ENCODE measurements at regions not wholly inside any gene's neighbourhood (a gene's known extent, or its start where the extent isn't known, plus 50 kb on each side); places are given as distances from the start of the nearest gene placed in this dataset.
"Not testable (repeated sequence)": the region's sequence is repeated elsewhere in the genome, so short reads cannot be mapped to it uniquely, and the experiment has no call there.

DNA sequence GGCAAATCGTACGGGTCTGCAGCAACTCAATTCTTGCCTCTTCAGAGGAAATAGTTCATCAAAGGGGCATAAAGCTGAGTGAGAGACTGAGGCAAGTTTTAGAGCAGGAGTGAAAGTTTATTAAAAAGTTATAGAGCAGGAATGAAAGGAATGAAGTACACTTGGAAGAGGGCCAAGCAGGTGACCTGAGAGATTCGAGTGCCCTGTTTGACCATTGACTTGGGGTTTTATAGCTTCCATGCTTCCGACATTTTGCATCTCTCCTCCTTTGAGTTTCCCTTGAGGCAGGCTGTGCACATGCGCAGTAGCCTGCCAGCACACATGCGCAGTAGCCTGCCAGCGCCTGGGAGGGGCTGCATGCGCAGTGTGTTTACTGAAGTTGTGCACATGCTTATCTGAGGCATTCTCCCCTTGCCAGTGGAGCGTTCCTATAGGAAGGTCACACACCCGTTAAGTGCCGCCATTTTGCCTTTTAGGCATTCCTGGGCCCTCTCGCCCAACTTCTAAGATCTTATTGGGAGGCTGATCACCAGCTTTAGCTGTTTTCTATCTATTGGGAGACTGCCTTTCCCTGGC is 265.5 kb upstream of the MGAT5 start:
- DNase-seq (ENCODE audit: low spot score in 2 of 2), result no peak
- no peaks in the 10 kb centered on the region for H3K36me3 ChIP-seq

DNA sequence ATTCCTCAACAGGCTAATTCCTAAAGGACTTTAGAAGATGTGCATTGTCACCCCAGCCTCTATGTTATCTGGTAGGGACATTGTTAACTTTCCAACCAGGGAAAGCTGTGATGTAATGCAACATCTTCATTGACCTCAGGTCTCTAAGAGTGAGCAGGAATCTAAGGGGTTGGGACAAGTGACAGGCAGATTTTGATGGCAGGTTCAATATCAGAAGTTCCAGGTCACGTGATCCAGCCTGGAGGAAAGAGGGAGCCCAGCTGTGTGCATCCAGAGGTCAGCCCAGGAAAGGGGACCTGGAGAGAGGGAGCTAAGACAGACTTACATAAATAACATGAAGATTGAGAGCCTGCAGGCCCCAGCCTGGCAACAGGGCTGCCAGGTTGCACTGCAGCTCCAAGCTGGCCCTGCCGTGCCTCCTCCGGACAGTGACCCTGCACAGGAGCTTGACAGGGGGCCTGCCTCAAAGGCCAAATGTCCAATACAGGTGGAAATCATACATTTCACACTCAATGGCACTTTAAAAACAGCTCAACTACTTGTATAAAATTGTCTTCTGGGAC is 262.2 kb upstream of the MGAT5 start:
- Histone ChIP-seq H3K4me1 (no peaks in the 10 kb centered on the region), H3K27ac (no peak overlapping the region), H3K27me3 (no peaks in the 10 kb centered on the region), H3K4me3 (no peak overlapping the region), H3K36me3 (no peaks in the 10 kb centered on the region), H3K9me3 (no peaks in the 10 kb centered on the region)
- intact Hi-C loops (cut with DNase I), result no loop called here
- TF ChIP-seq, protein P1, sequence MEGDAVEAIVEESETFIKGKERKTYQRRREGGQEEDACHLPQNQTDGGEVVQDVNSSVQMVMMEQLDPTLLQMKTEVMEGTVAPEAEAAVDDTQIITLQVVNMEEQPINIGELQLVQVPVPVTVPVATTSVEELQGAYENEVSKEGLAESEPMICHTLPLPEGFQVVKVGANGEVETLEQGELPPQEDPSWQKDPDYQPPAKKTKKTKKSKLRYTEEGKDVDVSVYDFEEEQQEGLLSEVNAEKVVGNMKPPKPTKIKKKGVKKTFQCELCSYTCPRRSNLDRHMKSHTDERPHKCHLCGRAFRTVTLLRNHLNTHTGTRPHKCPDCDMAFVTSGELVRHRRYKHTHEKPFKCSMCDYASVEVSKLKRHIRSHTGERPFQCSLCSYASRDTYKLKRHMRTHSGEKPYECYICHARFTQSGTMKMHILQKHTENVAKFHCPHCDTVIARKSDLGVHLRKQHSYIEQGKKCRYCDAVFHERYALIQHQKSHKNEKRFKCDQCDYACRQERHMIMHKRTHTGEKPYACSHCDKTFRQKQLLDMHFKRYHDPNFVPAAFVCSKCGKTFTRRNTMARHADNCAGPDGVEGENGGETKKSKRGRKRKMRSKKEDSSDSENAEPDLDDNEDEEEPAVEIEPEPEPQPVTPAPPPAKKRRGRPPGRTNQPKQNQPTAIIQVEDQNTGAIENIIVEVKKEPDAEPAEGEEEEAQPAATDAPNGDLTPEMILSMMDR (IDR thresholded peaks at IDR 0.05), result no peak
- DNase-seq (ENCODE audit: low spot score in 2 of 2), result no peak

More for the DNA sequence above, 265.5 kb upstream of the MGAT5 start:
- H3K9me3 ChIP-seq, result no peaks in the 10 kb centered on the region
- no peaks in the 10 kb centered on the region for H3K27me3 ChIP-seq
- H3K27ac ChIP-seq, result no peak overlapping the region
- no peaks in the 10 kb centered on the region for H3K4me1 ChIP-seq
- TF ChIP-seq, protein P1 (IDR thresholded peaks at IDR 0.05), result no peak
- H3K4me3 ChIP-seq, result no peak overlapping the region
- intact Hi-C loops (cut with DNase I), result no loop called here

DNA sequence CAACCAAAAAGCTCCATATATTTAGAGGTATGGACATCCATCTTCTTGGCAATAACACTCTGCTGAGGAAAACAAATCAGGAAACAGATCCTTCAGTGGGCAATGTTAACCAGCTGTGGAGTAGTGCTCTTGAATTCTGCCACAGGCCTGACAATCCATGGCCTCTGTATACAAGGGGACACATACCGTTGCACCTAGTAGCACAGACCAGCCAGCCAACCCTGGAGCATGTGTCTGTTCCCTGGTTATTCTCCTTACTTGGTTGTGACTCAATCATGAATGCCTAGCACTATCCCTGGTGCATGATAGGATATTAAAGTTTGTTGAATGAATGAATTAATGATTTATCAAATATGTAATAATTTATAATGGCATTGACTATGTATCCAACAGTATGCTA is 261.4 kb upstream of the MGAT5 start:
- H3K9me3 ChIP-seq, result no peaks in the 10 kb centered on the region
- intact Hi-C loops (cut with DNase I), result no loop called here
- no peak overlapping the region for H3K27ac ChIP-seq
- H3K4me1 ChIP-seq, result no peaks in the 10 kb centered on the region
- DNase-seq (ENCODE audit: low spot score in 2 of 2), result no peak
- H3K36me3 ChIP-seq, result no peaks in the 10 kb centered on the region
- no peak overlapping the region for H3K4me3 ChIP-seq
- TF ChIP-seq, protein P1 (IDR thresholded peaks at IDR 0.05), result no peak
- H3K27me3 ChIP-seq, result no peaks in the 10 kb centered on the region

DNA sequence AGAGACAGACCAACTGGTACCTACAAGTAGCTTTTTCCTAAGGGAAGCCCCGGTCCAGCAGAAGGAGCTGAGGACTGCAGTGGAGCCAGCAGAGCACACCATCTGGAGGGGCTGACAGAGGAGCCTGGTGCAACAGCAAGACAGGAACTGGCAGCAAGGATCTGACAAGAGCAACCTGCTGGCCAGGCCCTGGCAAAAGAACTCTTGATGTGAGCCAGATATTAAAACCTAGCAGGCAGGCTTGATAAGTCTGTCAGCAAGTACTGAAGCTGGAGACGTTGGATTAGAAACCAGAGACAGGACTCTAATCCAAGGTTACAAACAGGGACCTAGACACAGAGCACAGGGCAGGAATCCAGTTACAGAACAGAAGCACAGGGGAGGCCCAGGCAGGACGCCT is 260.7 kb upstream of the MGAT5 start:
- no peaks in the 10 kb centered on the region for H3K36me3 ChIP-seq
- DNase-seq (ENCODE audit: low spot score in 2 of 2), result no peak
- H3K27ac ChIP-seq, result no peak overlapping the region
- H3K4me1 ChIP-seq, result no peaks in the 10 kb centered on the region
- no peak overlapping the region for H3K4me3 ChIP-seq
- no peaks in the 10 kb centered on the region for H3K27me3 ChIP-seq
- TF ChIP-seq, protein P1 (IDR thresholded peaks at IDR 0.05), result no peak
- intact Hi-C loops (cut with DNase I), result no loop called here
- H3K9me3 ChIP-seq, result no peaks in the 10 kb centered on the region

DNA sequence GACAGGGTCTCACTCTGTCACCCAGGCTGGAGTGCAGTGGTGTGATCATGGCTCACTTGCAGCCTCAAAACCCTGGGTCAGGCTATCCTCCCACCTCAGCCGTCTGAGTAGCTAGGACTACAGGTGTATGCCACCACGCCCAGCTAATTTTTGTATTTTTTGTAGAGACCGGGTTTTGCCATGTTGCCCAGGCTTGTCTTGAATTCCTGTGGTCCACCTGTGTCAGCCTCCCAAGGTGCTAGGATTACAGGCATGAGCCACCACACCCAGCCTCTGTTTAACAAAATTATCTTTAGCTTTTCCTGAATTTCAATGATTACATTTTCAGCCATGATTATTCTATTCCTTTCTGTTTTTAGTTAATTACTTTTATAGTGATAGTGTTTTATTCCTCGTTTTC is 255.1 kb upstream of the MGAT5 start:
- H3K4me1 ChIP-seq; H3K4me3 ChIP-seq; DNase-seq (ENCODE audit: low spot score in 2 of 2); H3K36me3 ChIP-seq; H3K27ac ChIP-seq; H3K27me3 ChIP-seq; intact Hi-C loops (cut with DNase I); H3K9me3 ChIP-seq: not testable (repeated sequence)

DNA sequence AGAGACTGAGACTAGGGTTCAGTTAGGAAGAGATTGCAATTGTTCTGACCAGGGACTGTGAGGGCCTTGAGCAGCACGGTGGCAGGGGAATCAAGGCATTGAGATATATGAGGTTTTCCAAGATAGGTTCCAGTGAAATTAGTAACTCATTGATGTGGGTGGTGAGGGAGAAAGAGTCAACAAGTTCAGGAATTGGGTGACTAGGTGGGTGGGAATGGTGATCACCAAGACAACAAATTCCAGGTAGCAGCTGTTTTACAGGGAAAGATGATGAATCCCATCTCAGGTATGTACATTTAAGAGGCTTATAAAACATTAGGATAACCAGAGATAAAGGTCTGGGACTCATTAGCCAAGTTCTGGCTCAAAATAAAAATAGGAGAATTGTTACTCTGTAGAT is 251.5 kb upstream of the MGAT5 start:
- intact Hi-C loops (cut with DNase I), result no loop called here
- DNase-seq (ENCODE audit: low spot score in 2 of 2), result no peak
- TF ChIP-seq, protein P1 (IDR thresholded peaks at IDR 0.05), result no peak
- no peak overlapping the region for H3K4me3 ChIP-seq
- H3K36me3 ChIP-seq, result no peaks in the 10 kb centered on the region
- H3K27me3 ChIP-seq, result no peaks in the 10 kb centered on the region
- H3K27ac ChIP-seq, result no peak overlapping the region
- H3K4me1 ChIP-seq, result no peaks in the 10 kb centered on the region
- no peaks in the 10 kb centered on the region for H3K9me3 ChIP-seq
